HCT116 (cell line): ENCODE measurements at regions not wholly inside any gene's neighbourhood (a gene's known extent, or its start where the extent isn't known, plus 50 kb on each side); places are given as distances from the start of the nearest gene placed in this dataset.

Experiments
- ATAC-seq: fragments of 200-7000 bp; cut with Tn5 transposase; 2 replicates; pipeline ENCODE4 v1.9.1; 2020; ENCODE audit warnings: mild to moderate bottlenecking, moderate library complexity
- BruUV-seq: library from RNA; stranded (reverse); fragments of 400-500 nt; replicated peaks from 2 replicates; lab custom pipeline; 2021; lab: Mats Ljungman, UMichigan
- CTCF ChIA-PET: fragments of 300-600 bp; sonication (Branson Sonifier 250); formaldehyde crosslinking; loops from one replicate; lab custom pipeline; 2021; ENCODE audit warnings: antibody characterized with exemption; lab: Charles Lee
- POLR2A ChIA-PET: fragments of 300-600, 350-600 bp; sonication (Branson Sonifier 250); formaldehyde crosslinking; loops from one replicate; lab custom pipeline; 2021; ENCODE audit warnings: antibody characterized with exemption; lab: Charles Lee
- RAD21 ChIA-PET, 2 experiments: fragments of 300-600 bp; sonication (Branson Sonifier 250); formaldehyde crosslinking; loops; one replicate each; lab custom pipeline; 2023; ENCODE audit warnings: low total read pairs in 2 of 2; ENCODE audit not compliant: uncharacterized antibody in 2 of 2, unreplicated experiment in 2 of 2, low non-redundant PET in 1 of 2; lab: Charles Lee
- DNase-seq: peaks from one replicate; pipeline ENCODE4 v3.0.0-alpha.2; 2010; ENCODE audit warnings: low read depth, low spot score
- H2AFZ ChIP-seq: fragments of 200-600 bp; shearing (Covaris generic), sonication (generic); 2 replicates; pipeline ENCODE4 v1.6.1; 2017; ENCODE audit warnings: low read depth, mixed run types, mixed read lengths, antibody characterized with exemption, low read length; ENCODE audit not compliant: poor library complexity, severe bottlenecking
- H3K27ac ChIP-seq: 2 replicates; pipeline ENCODE4 v1.5.1; 2012; ENCODE audit warnings: low read depth, low read length
- H3K27me3 ChIP-seq: fragments of 200-600 bp; sonication (generic); 2 replicates; pipeline ENCODE4 v1.6.1; 2016; ENCODE audit warnings: mixed run types, low read length, mixed read lengths; ENCODE audit not compliant: insufficient read depth
- H3K36me3 ChIP-seq, 2 experiments: fragments of 200-500 bp in 1 of 2; fragments of 200-600 bp in 1 of 2; sonication (Bioruptor generic) in 1 of 2; sonication (generic) in 1 of 2; 2 replicates each; pipeline versions ENCODE4 v1.5.1 to v1.6.1; 2014 to 2016; ENCODE audit warnings: low read length in 2 of 2, inconsistent platforms in 1 of 2, mixed read lengths in 1 of 2, mixed run types in 1 of 2; ENCODE audit not compliant: insufficient read depth in 2 of 2, control insufficient read depth in 1 of 2
- H3K4me1 ChIP-seq, 2 experiments: fragments of 200-600 bp in 1 of 2; sonication (generic) in 1 of 2; 2 replicates each; pipeline versions ENCODE4 v1.5.1 to v1.6.1; 2012 to 2017; ENCODE audit warnings: low read length in 2 of 2, inconsistent platforms in 1 of 2, mild to moderate bottlenecking in 1 of 2, mixed read lengths in 1 of 2, mixed run types in 1 of 2, moderate library complexity in 1 of 2; ENCODE audit not compliant: insufficient read depth in 2 of 2, control insufficient read depth in 1 of 2
- H3K4me2 ChIP-seq: fragments of 200-600 bp; sonication (generic); 2 replicates; pipeline ENCODE4 v1.6.1; 2017; ENCODE audit warnings: mixed run types, low read length, mixed read lengths
- H3K4me3 ChIP-seq, 2 experiments: fragments of 200-600 bp in 1 of 2; sonication (generic) in 1 of 2; replicated peaks in 1 of 2; 2 replicates each; pipeline ENCODE4 v1.5.1; 2011 to 2016; ENCODE audit warnings: low read length in 2 of 2, control low read depth in 1 of 2, low read depth in 1 of 2, mild to moderate bottlenecking in 1 of 2, mixed read lengths in 1 of 2, mixed run types in 1 of 2
- H3K79me2 ChIP-seq: fragments of 200-600 bp; sonication (generic); 2 replicates; pipeline ENCODE4 v1.6.1; 2017; ENCODE audit warnings: mild to moderate bottlenecking, mixed run types, low read length, moderate library complexity, mixed read lengths; ENCODE audit not compliant: insufficient read depth
- H3K9ac ChIP-seq: fragments of 200-600 bp; sonication (generic); 2 replicates; pipeline ENCODE4 v1.6.1; 2016; ENCODE audit warnings: low read length, mixed read lengths
- H3K9me2 ChIP-seq: fragments of 200-600 bp; sonication (generic), shearing (Covaris generic); 2 replicates; pipeline ENCODE4 v1.6.1; 2017; ENCODE audit warnings: mixed run types, mild to moderate bottlenecking, moderate library complexity; ENCODE audit not compliant: insufficient read depth
- H3K9me3 ChIP-seq, 2 experiments: fragments of 200-500 bp in 1 of 2; fragments of 200-600 bp in 1 of 2; sonication (Bioruptor generic) in 1 of 2; sonication (generic) in 1 of 2; 2 replicates each; pipeline ENCODE4 v1.6.1; 2014 to 2017; ENCODE audit warnings: low read length in 2 of 2, mixed read lengths in 2 of 2, inconsistent platforms in 1 of 2, low read depth in 1 of 2, mild to moderate bottlenecking in 1 of 2, mixed run types in 1 of 2, moderate library complexity in 1 of 2; ENCODE audit not compliant: control insufficient read depth in 1 of 2, insufficient read depth in 1 of 2
- H4K20me1 ChIP-seq: fragments of 200-600 bp; sonication (generic), shearing (Covaris generic); 2 replicates; pipeline ENCODE4 v1.6.1; 2017; ENCODE audit warnings: mixed run types, mild to moderate bottlenecking, moderate library complexity; ENCODE audit not compliant: insufficient read depth
- ATF3 ChIP-seq: IDR thresholded peaks from 2 replicates; pipeline ENCODE4 v1.6.1; 2012
- CEBPB ChIP-seq: IDR thresholded peaks from 2 replicates; pipeline ENCODE4 v1.6.1; 2012; ENCODE audit warnings: low read depth
- EGR1 ChIP-seq: IDR thresholded peaks from 2 replicates; pipeline ENCODE4 v1.6.1; 2012; ENCODE audit warnings: low read depth
- ELF1 ChIP-seq: IDR thresholded peaks from 2 replicates; pipeline ENCODE4 v1.6.1; 2012; ENCODE audit warnings: low read depth, borderline replicate concordance
- EZH2 ChIP-seq: fragments of 200-600 bp; sonication (generic); IDR thresholded peaks from 2 replicates; pipeline ENCODE4 v1.6.1; 2017; ENCODE audit warnings: antibody characterized with exemption, mixed run types
- EZH2phosphoT487 ChIP-seq: fragments of 200-600 bp; IDR thresholded peaks from 2 replicates; pipeline ENCODE4 v1.6.1; 2018; ENCODE audit warnings: antibody characterized with exemption, borderline replicate concordance
- JUND ChIP-seq: IDR thresholded peaks from 2 replicates; pipeline ENCODE4 v1.6.1; 2012
- RAD21 ChIP-seq: IDR thresholded peaks from 2 replicates; pipeline ENCODE4 v1.6.1; 2012; ENCODE audit warnings: low read depth, mild to moderate bottlenecking
- SIN3A ChIP-seq: IDR thresholded peaks from 2 replicates; pipeline ENCODE4 v1.6.1; 2012; ENCODE audit warnings: low read depth
- SRF ChIP-seq: IDR thresholded peaks from 2 replicates; pipeline ENCODE4 v1.6.1; 2012; ENCODE audit warnings: low read depth
- ZFX ChIP-seq: fragments of 450-650 bp; IDR thresholded peaks from 2 replicates; pipeline ENCODE4 v1.6.1; 2017
- intact Hi-C: fragments of 100-400 bp; cut with micrococcal nuclease; formaldehyde crosslinking; loops from 2 replicates; pipeline ENCODE4 v1.10.0; 2022
- TF ChIP-seq, protein P1 (sequence below): IDR thresholded peaks from 2 replicates; pipeline ENCODE4 v1.6.1; 2012
- TF ChIP-seq, protein P2 (sequence below): IDR thresholded peaks from 2 replicates; pipeline ENCODE4 v1.6.1; 2012; ENCODE audit warnings: low read depth

DNA sequence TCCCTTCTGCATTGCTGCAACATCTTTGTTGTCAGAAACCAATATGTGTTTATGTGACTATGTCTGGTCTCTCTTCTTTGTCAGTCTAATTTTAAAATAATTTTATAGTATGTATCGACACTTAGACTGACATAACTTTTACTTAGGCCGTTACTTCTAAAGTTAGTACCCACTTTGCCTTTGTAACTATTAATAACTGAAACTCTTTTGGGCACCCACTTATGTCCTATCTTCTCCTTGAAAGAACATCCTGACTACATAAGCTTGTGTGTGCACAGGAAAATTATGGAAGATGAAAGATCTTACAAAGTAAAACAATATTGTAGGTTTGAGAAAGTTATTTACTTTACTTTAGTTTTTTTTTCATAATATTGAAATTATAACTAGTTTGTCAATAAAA, 230.4 kb upstream of the CCDC179 start:
- TF ChIP-seq ZFX = no peak
- no peak for TF ChIP-seq ATF3
- TF ChIP-seq RAD21 = no peak
- TF ChIP-seq CEBPB = no peak
- TF ChIP-seq, protein P1, sequence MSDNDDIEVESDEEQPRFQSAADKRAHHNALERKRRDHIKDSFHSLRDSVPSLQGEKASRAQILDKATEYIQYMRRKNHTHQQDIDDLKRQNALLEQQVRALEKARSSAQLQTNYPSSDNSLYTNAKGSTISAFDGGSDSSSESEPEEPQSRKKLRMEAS = no peak
- TF ChIP-seq EZH2phosphoT487 = no peak
- TF ChIP-seq EGR1 = no peak
- Histone ChIP-seq H3K9me2 (no peaks in the 10 kb centered on the region), H3K4me3 (no peak overlapping the region), H3K27me3 (no peaks in the 10 kb centered on the region), H2AFZ (no peak overlapping the region), H3K9me3 (peaks cover 0 to 2% of the 10 kb centered on the region in 2 experiments; a peak in 1 of 4 replicates), H3K4me1 (no peaks in the 10 kb centered on the region), H3K27ac (no peak overlapping the region), H3K4me2 (no peak overlapping the region), H4K20me1 (no peaks in the 10 kb centered on the region), H3K79me2 (no peaks in the 10 kb centered on the region), H3K36me3 (no peaks in the 10 kb centered on the region), H3K9ac (no peak overlapping the region)
- no peak for ATAC-seq
- intact Hi-C loops = no loop called here
- DNase-seq = no peak
- CTCF ChIA-PET = no interaction called here
- BruUV-seq = no TSS peak
- RAD21 ChIA-PET = no interaction called here
- POLR2A ChIA-PET = no interaction called here

DNA sequence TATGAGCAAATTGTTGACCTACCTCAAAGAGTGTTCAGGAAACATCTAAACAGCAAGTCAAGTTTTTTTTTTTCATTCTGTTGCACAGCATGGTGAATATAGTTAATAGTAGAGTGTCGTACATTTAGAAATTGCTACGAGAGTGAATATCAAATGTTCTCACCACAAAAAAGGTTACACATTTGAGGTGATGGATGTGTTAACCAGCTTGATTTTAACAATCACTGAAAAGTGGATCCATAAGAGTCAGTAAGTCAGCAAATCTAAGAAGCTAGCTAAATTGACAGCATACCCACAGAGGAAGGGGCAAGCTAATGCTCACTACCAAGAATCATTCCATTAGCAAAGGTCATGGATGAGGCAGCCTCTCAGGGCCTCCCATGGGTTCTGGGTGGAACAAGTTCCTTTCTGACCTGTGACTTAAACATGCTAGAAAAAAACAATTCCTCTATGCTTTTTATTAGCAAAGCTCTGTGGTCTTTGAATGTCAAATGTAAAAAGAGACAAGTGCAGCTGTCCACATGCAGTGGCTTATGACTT, 235.4 kb upstream of the CCDC179 start:
- no peak overlapping the region for H3K4me3 ChIP-seq
- BruUV-seq = no TSS peak
- H3K9me2 ChIP-seq = no peaks in the 10 kb centered on the region
- no peak for TF ChIP-seq SRF
- TF ChIP-seq, protein P1 = no peak
- no peak for TF ChIP-seq SIN3A
- no peak for TF ChIP-seq JUND
- TF ChIP-seq, protein P2, sequence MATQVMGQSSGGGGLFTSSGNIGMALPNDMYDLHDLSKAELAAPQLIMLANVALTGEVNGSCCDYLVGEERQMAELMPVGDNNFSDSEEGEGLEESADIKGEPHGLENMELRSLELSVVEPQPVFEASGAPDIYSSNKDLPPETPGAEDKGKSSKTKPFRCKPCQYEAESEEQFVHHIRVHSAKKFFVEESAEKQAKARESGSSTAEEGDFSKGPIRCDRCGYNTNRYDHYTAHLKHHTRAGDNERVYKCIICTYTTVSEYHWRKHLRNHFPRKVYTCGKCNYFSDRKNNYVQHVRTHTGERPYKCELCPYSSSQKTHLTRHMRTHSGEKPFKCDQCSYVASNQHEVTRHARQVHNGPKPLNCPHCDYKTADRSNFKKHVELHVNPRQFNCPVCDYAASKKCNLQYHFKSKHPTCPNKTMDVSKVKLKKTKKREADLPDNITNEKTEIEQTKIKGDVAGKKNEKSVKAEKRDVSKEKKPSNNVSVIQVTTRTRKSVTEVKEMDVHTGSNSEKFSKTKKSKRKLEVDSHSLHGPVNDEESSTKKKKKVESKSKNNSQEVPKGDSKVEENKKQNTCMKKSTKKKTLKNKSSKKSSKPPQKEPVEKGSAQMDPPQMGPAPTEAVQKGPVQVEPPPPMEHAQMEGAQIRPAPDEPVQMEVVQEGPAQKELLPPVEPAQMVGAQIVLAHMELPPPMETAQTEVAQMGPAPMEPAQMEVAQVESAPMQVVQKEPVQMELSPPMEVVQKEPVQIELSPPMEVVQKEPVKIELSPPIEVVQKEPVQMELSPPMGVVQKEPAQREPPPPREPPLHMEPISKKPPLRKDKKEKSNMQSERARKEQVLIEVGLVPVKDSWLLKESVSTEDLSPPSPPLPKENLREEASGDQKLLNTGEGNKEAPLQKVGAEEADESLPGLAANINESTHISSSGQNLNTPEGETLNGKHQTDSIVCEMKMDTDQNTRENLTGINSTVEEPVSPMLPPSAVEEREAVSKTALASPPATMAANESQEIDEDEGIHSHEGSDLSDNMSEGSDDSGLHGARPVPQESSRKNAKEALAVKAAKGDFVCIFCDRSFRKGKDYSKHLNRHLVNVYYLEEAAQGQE = no peak
- no peak for TF ChIP-seq ELF1
- no peak for TF ChIP-seq CEBPB
- no peak for TF ChIP-seq EZH2
- no peak for TF ChIP-seq EZH2phosphoT487
- no peak overlapping the region for H3K9ac ChIP-seq
- H3K4me1 ChIP-seq = no peaks in the 10 kb centered on the region
- no peak overlapping the region for H2AFZ ChIP-seq
- intact Hi-C loops = no loop called here
- no peaks in the 10 kb centered on the region for H3K79me2 ChIP-seq
- H3K27ac ChIP-seq = no peak overlapping the region
- POLR2A ChIA-PET = no interaction called here
- H3K9me3 ChIP-seq = peaks cover 0 to 6% of the 10 kb centered on the region in 2 experiments; a peak in 1 of 4 replicates
- H3K36me3 ChIP-seq = no peaks in the 10 kb centered on the region
- CTCF ChIA-PET = no interaction called here
- ATAC-seq (no peak), DNase-seq (no peak)
- H3K4me2 ChIP-seq = no peak overlapping the region
- H3K27me3 ChIP-seq = no peaks in the 10 kb centered on the region
- RAD21 ChIA-PET = no interaction called here
- no peaks in the 10 kb centered on the region for H4K20me1 ChIP-seq
